GM23248 (cell line): ENCODE measurements at regions not wholly inside any gene's neighbourhood (a gene's known extent, or its start where the extent isn't known, plus 50 kb on each side); places are given as distances from the start of the nearest gene placed in this dataset.

Experiments
- EZH2 ChIP-seq: fragments of 200-600 bp; sonication (generic); IDR thresholded peaks from 2 replicates; pipeline ENCODE4 v1.6.1; 2018; ENCODE audit warnings: antibody characterized with exemption, mild to moderate bottlenecking; ENCODE audit not compliant: insufficient read depth, poor library complexity, severe bottlenecking
- EZH2phosphoT487 ChIP-seq: fragments of 200-600 bp; sonication (generic); IDR thresholded peaks from 2 replicates; pipeline ENCODE4 v1.6.1; 2018; ENCODE audit warnings: antibody characterized with exemption, moderate library complexity, mild to moderate bottlenecking, low read depth; ENCODE audit not compliant: insufficient read depth

GRCh38 chr2:129747500-129748125 lies 231.9 kb upstream of the RAB6C start:
- no peak for TF ChIP-seq EZH2
- TF ChIP-seq EZH2phosphoT487: no peak
